DOHH2 (cell line): ENCODE measurements at regions not wholly inside any gene's neighbourhood (a gene's known extent, or its start where the extent isn't known, plus 50 kb on each side); places are given as distances from the start of the nearest gene placed in this dataset.

Experiments
- H3F3A ChIP-seq: fragments of 200-600 bp; sonication (generic), shearing (Covaris generic); 2 replicates; pipeline ENCODE4 v1.6.0; 2016; ENCODE audit warnings: antibody characterized with exemption, mild to moderate bottlenecking; ENCODE audit not compliant: control insufficient read depth, insufficient read depth
- H3K27ac ChIP-seq: fragments of 200-600 bp; sonication (generic); 2 replicates; pipeline ENCODE4 v1.5.1; 2014; ENCODE audit warnings: low read depth, mild to moderate bottlenecking, low read length, moderate library complexity
- H3K27me3 ChIP-seq: fragments of 200-600 bp; sonication (generic); 2 replicates; pipeline ENCODE4 v1.6.1; 2014; ENCODE audit warnings: mild to moderate bottlenecking, low read length, mixed read lengths; ENCODE audit not compliant: control insufficient read depth
- H3K36me3 ChIP-seq: fragments of 200-600 bp; sonication (generic); 2 replicates; pipeline ENCODE4 v1.6.1; 2014; ENCODE audit warnings: mild to moderate bottlenecking, low read length, moderate library complexity, mixed read lengths; ENCODE audit not compliant: control insufficient read depth
- H3K4me1 ChIP-seq: fragments of 200-600 bp; sonication (generic); 2 replicates; pipeline ENCODE4 v1.6.1; 2014; ENCODE audit warnings: mild to moderate bottlenecking, low read length, mixed read lengths; ENCODE audit not compliant: control insufficient read depth
- H3K4me2 ChIP-seq: fragments of 200-600 bp; sonication (generic); 2 replicates; pipeline ENCODE4 v1.6.0; 2014; ENCODE audit warnings: mild to moderate bottlenecking, low read length, moderate library complexity
- H3K4me3 ChIP-seq: fragments of 200-600 bp; sonication (generic); 2 replicates; pipeline ENCODE4 v1.5.1; 2014; ENCODE audit warnings: mild to moderate bottlenecking, low read length, mixed read lengths
- H3K79me2 ChIP-seq: fragments of 200-600 bp; sonication (generic); 2 replicates; pipeline ENCODE4 v1.6.1; 2014; ENCODE audit warnings: mild to moderate bottlenecking, low read length, mixed read lengths; ENCODE audit not compliant: control insufficient read depth
- H3K9me2 ChIP-seq: fragments of 200-600 bp; sonication (generic); replicated peaks from 2 replicates; pipeline ENCODE4 v1.6.1; 2014; ENCODE audit warnings: mild to moderate bottlenecking, low read length, mixed read lengths; ENCODE audit not compliant: control insufficient read depth
- H3K9me3 ChIP-seq: fragments of 200-600 bp; sonication (generic); 2 replicates; pipeline ENCODE4 v1.6.1; 2014; ENCODE audit warnings: antibody characterized with exemption, low read length, mixed read lengths; ENCODE audit not compliant: control insufficient read depth, insufficient read depth
- H4K20me1 ChIP-seq: fragments of 200-600 bp; sonication (generic); 2 replicates; pipeline ENCODE4 v1.6.0; 2014; ENCODE audit warnings: low read depth, mild to moderate bottlenecking, antibody characterized with exemption, low read length, moderate library complexity; ENCODE audit not compliant: control insufficient read depth, insufficient read depth
- CTCF ChIP-seq: fragments of 200-600 bp; sonication (generic); IDR thresholded peaks from one replicate; pipeline ENCODE4 v1.5.1; 2014; ENCODE audit warnings: antibody characterized with exemption, mild to moderate bottlenecking, low read depth, low read length; ENCODE audit not compliant: poor library complexity, severe bottlenecking
- EZH2phosphoT487 ChIP-seq: fragments of 200-600 bp; sonication (generic); IDR thresholded peaks from 2 replicates; pipeline ENCODE4 v1.6.1; 2017; ENCODE audit warnings: borderline replicate concordance, mild to moderate bottlenecking, antibody characterized with exemption, low read length, moderate library complexity, mixed read lengths

GRCh38 chr5:124554746-124555578, 191.5 kb downstream of the ZNF608 start:
- Histone ChIP-seq H3K36me3 (no peaks in the 10 kb centered on the region), H3K27me3 (no peaks in the 10 kb centered on the region), H3K4me2 (no peak overlapping the region), H3F3A (no peaks in the 10 kb centered on the region), H3K79me2 (no peaks in the 10 kb centered on the region), H4K20me1 (no peaks in the 10 kb centered on the region), H3K4me1 (no peaks in the 10 kb centered on the region), H3K4me3 (no peak overlapping the region), H3K9me2 (no peaks in the 10 kb centered on the region), H3K9me3 (peaks cover 3% of the 10 kb centered on the region; the same call in 1 of the 2 replicates), H3K27ac (no peak overlapping the region)
- no peak for TF ChIP-seq CTCF
- TF ChIP-seq EZH2phosphoT487: no peak

- no peaks in the 10 kb centered on the region for H3F3A ChIP-seq
- TF ChIP-seq EZH2phosphoT487 (no peak), CTCF (no peak)
- no peaks in the 10 kb centered on the region for H3K36me3 ChIP-seq
- H3K9me2 ChIP-seq: no peaks in the 10 kb centered on the region
- no peaks in the 10 kb centered on the region for H3K27me3 ChIP-seq
- H4K20me1 ChIP-seq: no peaks in the 10 kb centered on the region
- H3K9me3 ChIP-seq: peaks cover 3% of the 10 kb centered on the region; the same call in 1 of the 2 replicates
- no peaks in the 10 kb centered on the region for H3K79me2 ChIP-seq
- H3K4me1 ChIP-seq: no peaks in the 10 kb centered on the region
- no peak overlapping the region for H3K4me3 ChIP-seq
- H3K4me2 ChIP-seq: no peak overlapping the region
- H3K27ac ChIP-seq: no peak overlapping the region
Observed at GRCh38 chr5:124553911-124554310, 192.5 kb downstream of the ZNF608 start.

GRCh38 chr5:124552526-124552925, 193.9 kb downstream of the ZNF608 start:
- Histone ChIP-seq H3K4me3 (no peak overlapping the region), H4K20me1 (no peaks in the 10 kb centered on the region), H3K36me3 (no peaks in the 10 kb centered on the region), H3K4me2 (no peak overlapping the region), H3K27me3 (no peaks in the 10 kb centered on the region), H3K9me3 (no peaks in the 10 kb centered on the region), H3K27ac (no peak overlapping the region), H3K79me2 (no peaks in the 10 kb centered on the region), H3K4me1 (no peaks in the 10 kb centered on the region), H3F3A (no peaks in the 10 kb centered on the region), H3K9me2 (no peaks in the 10 kb centered on the region)
- no peak for TF ChIP-seq EZH2phosphoT487
- no peak for TF ChIP-seq CTCF
